ENCODE measurements at regions not wholly inside any gene's neighbourhood (a gene's known extent, or its start where the extent isn't known, plus 50 kb on each side); places are given as distances from the start of the nearest gene placed in this dataset.

DNA sequence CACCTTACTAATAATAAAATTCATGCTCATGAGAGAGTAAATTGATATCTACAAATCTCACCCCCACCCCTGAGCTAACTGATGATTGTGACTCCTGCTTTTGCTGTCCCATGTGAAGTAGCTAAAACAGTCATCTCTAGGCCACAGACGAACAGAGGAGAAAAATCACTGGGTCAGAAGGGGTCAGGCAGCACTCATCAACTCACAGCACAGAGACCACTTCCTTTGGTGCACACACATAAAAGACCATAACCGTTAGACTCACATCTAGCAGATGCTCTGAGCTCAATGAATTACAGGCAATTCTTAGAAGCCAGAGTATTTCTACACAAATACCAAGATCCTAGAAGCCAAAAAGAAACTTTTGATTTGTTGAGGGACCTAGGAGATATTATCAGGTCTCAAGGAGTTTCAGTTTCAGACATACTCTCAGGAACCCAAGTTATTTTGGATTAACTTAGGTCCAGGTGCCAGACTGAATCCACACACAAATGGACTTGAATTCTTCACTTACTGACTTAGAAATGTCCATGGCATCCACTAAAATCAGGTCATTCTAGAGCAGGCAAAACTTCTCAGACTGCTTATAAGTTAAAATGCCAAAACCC, 65.0 kb upstream of the TES start:
- TF ChIP-seq EP300 (IDR thresholded peaks at IDR 0.05; ENCODE audit: borderline replicate concordance in 1 of 2, low read depth in 1 of 2, low read length in 1 of 2) (no peak), POLR2AphosphoS5 (IDR thresholded peaks at IDR 0.05; ENCODE audit: low read depth, low read length) (no peak), RAD21 (IDR thresholded peaks at IDR 0.05; ENCODE audit: low read length) (no peak), REST (IDR thresholded peaks at IDR 0.05; ENCODE audit: low read depth, low read length) (no peak), CTCF (IDR thresholded peaks at IDR 0.05) (no peak), PBX3 (IDR thresholded peaks at IDR 0.05) (no peak), TCF12 (IDR thresholded peaks at IDR 0.05) (no peak), MAX (IDR thresholded peaks at IDR 0.05; ENCODE audit: low read depth) (no peak), CHD2 (IDR thresholded peaks at IDR 0.05; ENCODE audit: low read length, partially characterized antibody) (no peak), EZH2phosphoT487 (IDR thresholded peaks at IDR 0.05; ENCODE audit: borderline replicate concordance, low read depth) (no peak)
